ENCODE measurements at regions not wholly inside any gene's neighbourhood (a gene's known extent, or its start where the extent isn't known, plus 50 kb on each side); places are given as distances from the start of the nearest gene placed in this dataset.

GRCh38 chr15:47177177-47177576, 540.1 kb upstream of the SEMA6D start:
- ATAC-seq (ENCODE audit: poor library complexity) (no peak), DNase-seq (no peak)
- POLR2A ChIA-PET: no interaction called here
- peaks cover 9% of the 10 kb centered on the region for H3K27me3 Mint-ChIP-seq
- H3K9me3 Mint-ChIP-seq: peaks cover 3% of the 10 kb centered on the region
- TF ChIP-seq, protein P1, sequence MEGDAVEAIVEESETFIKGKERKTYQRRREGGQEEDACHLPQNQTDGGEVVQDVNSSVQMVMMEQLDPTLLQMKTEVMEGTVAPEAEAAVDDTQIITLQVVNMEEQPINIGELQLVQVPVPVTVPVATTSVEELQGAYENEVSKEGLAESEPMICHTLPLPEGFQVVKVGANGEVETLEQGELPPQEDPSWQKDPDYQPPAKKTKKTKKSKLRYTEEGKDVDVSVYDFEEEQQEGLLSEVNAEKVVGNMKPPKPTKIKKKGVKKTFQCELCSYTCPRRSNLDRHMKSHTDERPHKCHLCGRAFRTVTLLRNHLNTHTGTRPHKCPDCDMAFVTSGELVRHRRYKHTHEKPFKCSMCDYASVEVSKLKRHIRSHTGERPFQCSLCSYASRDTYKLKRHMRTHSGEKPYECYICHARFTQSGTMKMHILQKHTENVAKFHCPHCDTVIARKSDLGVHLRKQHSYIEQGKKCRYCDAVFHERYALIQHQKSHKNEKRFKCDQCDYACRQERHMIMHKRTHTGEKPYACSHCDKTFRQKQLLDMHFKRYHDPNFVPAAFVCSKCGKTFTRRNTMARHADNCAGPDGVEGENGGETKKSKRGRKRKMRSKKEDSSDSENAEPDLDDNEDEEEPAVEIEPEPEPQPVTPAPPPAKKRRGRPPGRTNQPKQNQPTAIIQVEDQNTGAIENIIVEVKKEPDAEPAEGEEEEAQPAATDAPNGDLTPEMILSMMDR (IDR thresholded peaks at IDR 0.05): no peak
- Histone ChIP-seq H3K36me3 (ENCODE audit: insufficient read depth, low read length) (no peaks in the 10 kb centered on the region), H3K9me3 (ENCODE audit: control insufficient read depth in 1 of 2, insufficient read depth in 1 of 2, low read length in 2 of 2) (no peaks in the 10 kb centered on the region), H3K4me1 (ENCODE audit: insufficient read depth, low read length) (no peaks in the 10 kb centered on the region), H3K27ac (ENCODE audit: low read depth in 1 of 2, low read length in 2 of 2) (no peak overlapping the region), H3K27me3 (ENCODE audit: control insufficient read depth in 1 of 2, insufficient read depth in 2 of 2, low read length in 2 of 2) (peaks cover 0 to 9% of the 10 kb centered on the region in 2 experiments), H3K4me3 (ENCODE audit: low read length) (no peak overlapping the region)
- H3K4me3 Mint-ChIP-seq: no peak overlapping the region
- CTCF ChIA-PET: interaction anchor here (0.7 to 0.8 kb wide), 2 partner anchors 12 kb away, joined by 3 read pairs; no protein-coding TSS in a partner anchor
- H3K36me3 Mint-ChIP-seq (ENCODE audit: low read depth): no peaks in the 10 kb centered on the region
- no peak overlapping the region for H3K27ac Mint-ChIP-seq
- intact Hi-C loops (cut with DNase I, micrococcal nuclease): loop anchor here in 1 of 2 experiments (10.0 kb wide), 1 partner anchor 58 kb away; no protein-coding TSS in a partner anchor
- H3K4me1 Mint-ChIP-seq (ENCODE audit: low read depth): no peaks in the 10 kb centered on the region

- peaks cover 0 to 13% of the 10 kb centered on the region in 2 experiments for H3K9me3 ChIP-seq (ENCODE audit: control insufficient read depth in 1 of 2, insufficient read depth in 1 of 2, low read length in 2 of 2)
These were observed 537.3 kb upstream of the SEMA6D start for GRCh38 chr15:47179988-47180387.

DNA sequence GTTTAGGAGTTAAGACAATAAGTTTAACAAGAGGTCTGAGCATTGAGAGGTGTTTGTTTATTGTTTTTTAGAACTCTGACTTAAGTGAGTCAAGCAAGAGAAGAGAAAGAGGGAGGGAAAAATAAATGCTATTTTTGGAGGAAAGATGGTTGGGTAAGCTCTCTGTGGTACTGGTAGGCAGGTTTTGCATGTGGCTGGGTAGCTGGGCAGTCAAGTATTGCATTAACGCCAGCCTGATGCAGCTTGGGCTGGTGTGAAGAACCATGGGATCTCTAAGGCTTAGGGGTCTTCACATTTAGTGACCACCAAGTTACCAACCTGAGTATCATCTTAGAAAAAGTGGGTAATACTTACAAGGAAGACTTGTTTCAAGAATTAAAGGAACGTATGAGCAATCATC, 534.5 kb upstream of the SEMA6D start:
- H3K27ac Mint-ChIP-seq: no peak overlapping the region
- no peaks in the 10 kb centered on the region for H3K36me3 ChIP-seq (ENCODE audit: insufficient read depth, low read length)
- H3K27me3 ChIP-seq (ENCODE audit: control insufficient read depth in 1 of 2, insufficient read depth in 2 of 2, low read length in 2 of 2): peaks cover 22 to 35% of the 10 kb centered on the region in 2 experiments
- no peaks in the 10 kb centered on the region for H3K9me3 Mint-ChIP-seq
- intact Hi-C loops (cut with DNase I, micrococcal nuclease): no loop called here
- TF ChIP-seq, protein P1 (IDR thresholded peaks at IDR 0.05): no peak
- peaks cover 0 to 14% of the 10 kb centered on the region in 2 experiments for H3K9me3 ChIP-seq (ENCODE audit: control insufficient read depth in 1 of 2, insufficient read depth in 1 of 2, low read length in 2 of 2)
- ATAC-seq (ENCODE audit: poor library complexity) (no peak), DNase-seq (no peak)
- H3K36me3 Mint-ChIP-seq (ENCODE audit: low read depth): no peaks in the 10 kb centered on the region
- CTCF ChIA-PET: no interaction called here
- H3K4me1 Mint-ChIP-seq (ENCODE audit: low read depth): peaks cover 6% of the 10 kb centered on the region
- no peak overlapping the region for H3K27ac ChIP-seq (ENCODE audit: low read depth in 1 of 2, low read length in 2 of 2)
- H3K4me3 Mint-ChIP-seq: no peak overlapping the region
- no peak overlapping the region for H3K4me3 ChIP-seq (ENCODE audit: low read length)
- POLR2A ChIA-PET: no interaction called here
- H3K27me3 Mint-ChIP-seq: peaks cover 54% of the 10 kb centered on the region
- H3K4me1 ChIP-seq (ENCODE audit: insufficient read depth, low read length): no peaks in the 10 kb centered on the region

More at GRCh38 chr15:47179988-47180387, 537.3 kb upstream of the SEMA6D start:
- Mint-ChIP-seq H3K27ac (no peak overlapping the region), H3K27me3 (peaks cover 32% of the 10 kb centered on the region), H3K4me3 (no peak overlapping the region), H3K36me3 (ENCODE audit: low read depth) (no peaks in the 10 kb centered on the region), H3K9me3 (no peaks in the 10 kb centered on the region), H3K4me1 (ENCODE audit: low read depth) (peaks cover 1% of the 10 kb centered on the region)
- ChIA-PET CTCF (no interaction called here), POLR2A (no interaction called here)
- DNase-seq: no peak
- intact Hi-C loops (cut with DNase I, micrococcal nuclease): loop anchor here in 1 of 2 experiments (10.0 kb wide), 1 partner anchor 55 kb away; no protein-coding TSS in a partner anchor
- TF ChIP-seq, protein P1 (IDR thresholded peaks at IDR 0.05): no peak
- no peak overlapping the region for H3K27ac ChIP-seq (ENCODE audit: low read depth in 1 of 2, low read length in 2 of 2)
- H3K4me1 ChIP-seq (ENCODE audit: insufficient read depth, low read length): no peaks in the 10 kb centered on the region
- H3K36me3 ChIP-seq (ENCODE audit: insufficient read depth, low read length): no peaks in the 10 kb centered on the region
- no peak for ATAC-seq (ENCODE audit: poor library complexity)
- no peak overlapping the region for H3K4me3 ChIP-seq (ENCODE audit: low read length)
- H3K27me3 ChIP-seq (ENCODE audit: control insufficient read depth in 1 of 2, insufficient read depth in 2 of 2, low read length in 2 of 2): peaks cover 15 to 28% of the 10 kb centered on the region in 2 experiments

Data from CD4-positive, alpha-beta T cell (primary cell).